Stomach (tissue), 8 donors: ENCODE measurements at regions not wholly inside any gene's neighbourhood (a gene's known extent, or its start where the extent isn't known, plus 50 kb on each side); places are given as distances from the start of the nearest gene placed in this dataset.

Experiments
- DNase-seq, 2 donors: peaks; one replicate each; pipeline versions ENCODE4 v3.0.0 to v3.0.0-alpha.2; 2013 to 2019
- H3K27ac ChIP-seq, 5 donors: fragments of 200-600 bp in 4 of 5; sonication (generic) in 4 of 5; one replicate each; pipeline ENCODE4 v1.5.1; 2013 to 2019; ENCODE audit warnings: mild to moderate bottlenecking in 1 of 5, moderate library complexity in 1 of 5
- H3K27me3 ChIP-seq, 3 donors: fragments of 200-600 bp; sonication (generic); one replicate each; pipeline ENCODE4 v1.5.1; 2017 to 2019; ENCODE audit warnings: mixed run types in 1 of 3
- H3K36me3 ChIP-seq, 4 donors: fragments of 200-600 bp; sonication (generic); 1 replicate in 3 of 4; 2 replicates in 1 of 4; pipeline ENCODE4 v1.5.1; 2016 to 2019
- H3K4me1 ChIP-seq, 4 donors: fragments of 200-600 bp; sonication (generic); one replicate each; pipeline ENCODE4 v1.5.1; 2016 to 2019
- H3K4me3 ChIP-seq, 4 donors: fragments of 200-600 bp; sonication (generic) in 3 of 4; one replicate each; pipeline ENCODE4 v1.5.1; 2016 to 2019; ENCODE audit warnings: mild to moderate bottlenecking in 1 of 4
- H3K9me3 ChIP-seq, 4 donors: fragments of 200-600 bp; sonication (generic); one replicate each; pipeline ENCODE4 v1.5.1; 2016 to 2019
- CTCF ChIP-seq, 7 experiments: fragments of 450-650 bp in 4 of 7; fragments of 200-600 bp in 3 of 7; sonication (generic) in 3 of 7; IDR thresholded peaks; one replicate each; pipeline ENCODE4 v1.5.1; 2016 to 2019; ENCODE audit warnings: antibody characterized with exemption in 7 of 7, control low read depth in 2 of 7, mild to moderate bottlenecking in 1 of 7
- EP300 ChIP-seq: sonication (generic); formaldehyde crosslinking; IDR thresholded peaks from one replicate; pipeline ENCODE4 v1.6.1; 2017; ENCODE audit warnings: antibody characterized with exemption
- POLR2A ChIP-seq, 4 donors: fragments of 450-650 bp; IDR thresholded peaks; one replicate each; pipeline ENCODE4 v1.6.1; 2016; ENCODE audit warnings: antibody characterized with exemption in 4 of 4, control low read depth in 2 of 4, mild to moderate bottlenecking in 1 of 4, moderate library complexity in 1 of 4
- POLR2AphosphoS5 ChIP-seq, 3 donors: sonication (generic); formaldehyde crosslinking; IDR thresholded peaks; one replicate each; pipeline ENCODE4 v1.6.1; 2016; ENCODE audit warnings: antibody characterized with exemption in 3 of 3
- WGBS, 5 donors: extraction: QIAGEN DNeasy Blood & Tissue Kit in 3 of 5; methylation state at CpG; one replicate each; pipeline versions ENCODE4 v1.1.5 to v1.1.7; 2013 to 2018; 5-methylcytosine and 5-hydroxymethylcytosine counted together
- intact Hi-C: fragments of 100-400 bp; cut with DNase I; formaldehyde crosslinking; loops from one replicate; pipeline ENCODE4 v1.15.1; 2023; ENCODE audit warnings: low total_unique reads
- donor health status: healthy with polysubstance abuse.
- donor health status: Bipolar disorder and iron deficiency.
- donor health status: healthy.

GRCh38 chr18:40338284-40338683, 1616.8 kb upstream of the PIK3C3 start:
- no peaks in the 10 kb centered on the region for H3K36me3 ChIP-seq
- intact Hi-C loops = no loop called here
- 86 to 97% (median 92%) methylated on average over 1 of the region's 1 CpG for WGBS, 5 donors
- H3K27me3 ChIP-seq = no peaks in the 10 kb centered on the region
- no peak overlapping the region for H3K4me3 ChIP-seq
- H3K27ac ChIP-seq = no peak overlapping the region
- no peak for DNase-seq
- no peak for TF ChIP-seq POLR2A (IDR thresholded peaks at IDR 0.05)
- no peak for TF ChIP-seq CTCF (IDR thresholded peaks at IDR 0.05)
- TF ChIP-seq EP300 = no peak
- no peak for TF ChIP-seq POLR2AphosphoS5 (IDR thresholded peaks at IDR 0.05)
- H3K4me1 ChIP-seq = no peaks in the 10 kb centered on the region
- H3K9me3 ChIP-seq = peaks cover 0 to 11% (median 0%) of the 10 kb centered on the region in 4 donors

GRCh38 chr18:40326985-40327384, 1628.0 kb upstream of the PIK3C3 start:
- WGBS, 5 donors = 49 to 61% (median 53%) methylated on average over 6 of the region's 6 CpGs
- intact Hi-C loops = no loop called here
- Histone ChIP-seq H3K4me1 (no peaks in the 10 kb centered on the region), H3K4me3 (no peak overlapping the region), H3K36me3 (no peaks in the 10 kb centered on the region), H3K9me3 (peaks cover 0 to 14% (median 8%) of the 10 kb centered on the region in 4 donors), H3K27me3 (no peaks in the 10 kb centered on the region), H3K27ac (no peak overlapping the region)
- TF ChIP-seq EP300 (no peak), POLR2A (IDR thresholded peaks at IDR 0.05) (no peak), POLR2AphosphoS5 (IDR thresholded peaks at IDR 0.05) (no peak), CTCF (IDR thresholded peaks at IDR 0.05) (no peak)
- no peak for DNase-seq

DNA sequence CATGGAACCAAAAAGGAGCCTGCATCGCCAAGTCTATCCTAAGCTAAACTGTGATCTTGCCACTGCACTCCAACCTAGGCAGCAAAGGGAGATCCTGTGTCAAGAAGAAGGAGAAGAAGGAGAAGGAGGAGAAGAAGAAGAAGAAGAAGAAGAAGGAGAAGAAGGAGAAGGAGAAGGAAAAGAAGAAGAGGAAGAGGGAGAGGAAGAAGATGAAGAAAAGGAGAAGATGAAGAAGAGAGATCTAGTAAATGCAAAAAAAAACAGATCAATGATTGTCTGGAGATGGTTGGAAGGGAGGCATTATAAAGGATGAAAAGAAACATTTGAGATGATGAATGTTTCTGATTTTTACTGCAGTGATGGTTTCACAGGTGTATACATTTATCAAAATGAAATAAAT, 1629.0 kb upstream of the PIK3C3 start:
- DNase-seq = no peak
- Histone ChIP-seq H3K9me3 (peaks cover 0 to 8% (median 3%) of the 10 kb centered on the region in 4 donors), H3K27ac (no peak overlapping the region), H3K4me3 (no peak overlapping the region), H3K4me1 (no peaks in the 10 kb centered on the region), H3K27me3 (no peaks in the 10 kb centered on the region), H3K36me3 (no peaks in the 10 kb centered on the region)
- 87 to 97% (median 92%) methylated on average over 1 of the region's 1 CpG for WGBS, 5 donors
- intact Hi-C loops = no loop called here
- TF ChIP-seq EP300 (no peak), CTCF (IDR thresholded peaks at IDR 0.05) (no peak), POLR2A (IDR thresholded peaks at IDR 0.05) (no peak), POLR2AphosphoS5 (IDR thresholded peaks at IDR 0.05) (no peak)

DNA sequence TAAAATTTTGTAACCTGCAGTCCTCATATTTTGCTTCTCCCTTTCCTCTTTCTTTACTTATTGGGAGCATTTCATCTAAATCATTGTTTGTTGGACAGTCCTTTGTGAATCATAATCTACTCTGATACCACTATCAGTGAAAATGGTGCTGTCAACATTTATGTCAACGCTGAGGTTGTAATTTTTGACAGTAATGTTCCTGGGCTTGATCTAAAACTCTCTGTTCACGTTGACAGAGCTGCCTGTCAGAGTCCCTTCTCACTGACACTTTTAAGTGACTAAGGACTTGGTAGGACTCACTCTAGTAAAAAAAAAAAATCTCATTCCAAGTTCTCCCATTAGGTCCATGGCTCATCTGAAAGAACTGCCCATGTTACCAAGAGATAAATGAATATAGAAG, 1640.8 kb upstream of the PIK3C3 start:
- Histone ChIP-seq H3K4me1 (no peaks in the 10 kb centered on the region), H3K27me3 (no peaks in the 10 kb centered on the region), H3K4me3 (no peak overlapping the region), H3K36me3 (no peaks in the 10 kb centered on the region), H3K9me3 (no peaks in the 10 kb centered on the region), H3K27ac (no peak overlapping the region)
- TF ChIP-seq CTCF (IDR thresholded peaks at IDR 0.05) (no peak), POLR2A (IDR thresholded peaks at IDR 0.05) (no peak), EP300 (no peak), POLR2AphosphoS5 (IDR thresholded peaks at IDR 0.05) (no peak)
- no peak for DNase-seq
- intact Hi-C loops = no loop called here
- WGBS, 5 donors = 29 to 44% (median 40%) methylated on average over 2 of the region's 2 CpGs
